Ishikawa (cell line): ENCODE measurements at regions not wholly inside any gene's neighbourhood (a gene's known extent, or its start where the extent isn't known, plus 50 kb on each side); places are given as distances from the start of the nearest gene placed in this dataset.

ENCODE experiments used
- CEBPB ChIP-seq: IDR thresholded peaks from 2 replicates; pipeline ENCODE4 v1.6.1; 2012
- CREB1 ChIP-seq: IDR thresholded peaks from 2 replicates; pipeline ENCODE4 v1.6.1; 2012; ENCODE audit warnings: low read depth
- EGR1 ChIP-seq: IDR thresholded peaks from 2 replicates; pipeline ENCODE4 v1.6.1; 2012
- EP300 ChIP-seq: IDR thresholded peaks from 2 replicates; pipeline ENCODE4 v1.6.1; 2012; ENCODE audit warnings: borderline replicate concordance
- FOXM1 ChIP-seq: IDR thresholded peaks from 2 replicates; pipeline ENCODE4 v1.6.1; 2012; ENCODE audit warnings: low read depth, borderline replicate concordance
- NFIC ChIP-seq: IDR thresholded peaks from 2 replicates; pipeline ENCODE4 v1.6.1; 2012
- RAD21 ChIP-seq: IDR thresholded peaks from 2 replicates; pipeline ENCODE4 v1.6.1; 2012; ENCODE audit warnings: low read depth
- REST ChIP-seq: IDR thresholded peaks from 2 replicates; pipeline ENCODE4 v1.6.1; 2012; ENCODE audit warnings: low read depth, mild to moderate bottlenecking
- TAF1 ChIP-seq: IDR thresholded peaks from 2 replicates; pipeline ENCODE4 v1.6.1; 2012; ENCODE audit warnings: low read depth, mild to moderate bottlenecking
- TCF12 ChIP-seq: IDR thresholded peaks from 2 replicates; pipeline ENCODE4 v1.6.1; 2012; ENCODE audit warnings: low read depth
- TEAD4 ChIP-seq: IDR thresholded peaks from 2 replicates; pipeline ENCODE4 v1.6.1; 2012
- YY1 ChIP-seq: IDR thresholded peaks from 2 replicates; pipeline ENCODE4 v1.6.1; 2012; ENCODE audit warnings: low read depth
- ZBTB7A ChIP-seq: IDR thresholded peaks from 2 replicates; pipeline ENCODE4 v1.6.1; 2012; ENCODE audit warnings: low read depth
- TF ChIP-seq, protein P1 (sequence below): IDR thresholded peaks from 2 replicates; pipeline ENCODE4 v1.6.1; 2012
- TF ChIP-seq, protein P2 (sequence below): IDR thresholded peaks from 2 replicates; pipeline ENCODE4 v1.6.1; 2012

DNA sequence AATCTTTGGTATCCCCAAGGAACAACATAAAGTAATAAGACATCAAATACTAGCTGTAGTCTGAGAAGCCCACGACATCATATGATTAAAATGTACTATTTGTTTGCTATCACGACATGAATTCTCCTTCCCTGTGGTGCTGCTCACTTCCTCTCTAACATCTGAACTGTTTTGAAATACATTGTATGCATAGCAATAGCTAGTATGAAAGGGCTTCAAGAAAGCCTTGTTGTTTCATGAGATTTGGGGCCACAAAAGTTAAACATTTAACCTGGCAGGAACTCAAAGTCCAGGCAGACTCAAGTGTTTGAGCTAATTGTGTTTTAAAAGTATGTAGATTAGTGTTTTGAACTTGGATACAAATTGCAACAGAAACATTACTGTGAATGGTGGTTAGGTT lies 237.4 kb upstream of the PTGER4 start:
- TF ChIP-seq TAF1 (no peak), EP300 (no peak), EGR1 (no peak), TEAD4 (no peak), REST (no peak), RAD21 (no peak), TCF12 (no peak), FOXM1 (no peak), NFIC (no peak), ZBTB7A (no peak), CEBPB (no peak), CREB1 (no peak), YY1 (no peak)
- TF ChIP-seq, protein P1, sequence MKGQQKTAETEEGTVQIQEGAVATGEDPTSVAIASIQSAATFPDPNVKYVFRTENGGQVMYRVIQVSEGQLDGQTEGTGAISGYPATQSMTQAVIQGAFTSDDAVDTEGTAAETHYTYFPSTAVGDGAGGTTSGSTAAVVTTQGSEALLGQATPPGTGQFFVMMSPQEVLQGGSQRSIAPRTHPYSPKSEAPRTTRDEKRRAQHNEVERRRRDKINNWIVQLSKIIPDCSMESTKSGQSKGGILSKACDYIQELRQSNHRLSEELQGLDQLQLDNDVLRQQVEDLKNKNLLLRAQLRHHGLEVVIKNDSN: no peak
- TF ChIP-seq, protein P2, sequence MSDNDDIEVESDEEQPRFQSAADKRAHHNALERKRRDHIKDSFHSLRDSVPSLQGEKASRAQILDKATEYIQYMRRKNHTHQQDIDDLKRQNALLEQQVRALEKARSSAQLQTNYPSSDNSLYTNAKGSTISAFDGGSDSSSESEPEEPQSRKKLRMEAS: no peak

- no peak for TF ChIP-seq EGR1
- TF ChIP-seq ZBTB7A: no peak
- no peak for TF ChIP-seq TCF12
- TF ChIP-seq TAF1: no peak
- no peak for TF ChIP-seq FOXM1
- TF ChIP-seq TEAD4: no peak
- TF ChIP-seq EP300: no peak
- no peak for TF ChIP-seq RAD21
- no peak for TF ChIP-seq REST
- TF ChIP-seq, protein P1: no peak
- no peak for TF ChIP-seq CEBPB
- TF ChIP-seq, protein P2: no peak
- no peak for TF ChIP-seq YY1
- no peak for TF ChIP-seq NFIC
- no peak for TF ChIP-seq CREB1
Measured at GRCh38 chr5:40441733-40442132, 238.0 kb upstream of the PTGER4 start.

- no peak for TF ChIP-seq CREB1
- TF ChIP-seq TAF1: no peak
- TF ChIP-seq FOXM1: no peak
- TF ChIP-seq ZBTB7A: no peak
- no peak for TF ChIP-seq REST
- no peak for TF ChIP-seq TEAD4
- TF ChIP-seq, protein P1: no peak
- no peak for TF ChIP-seq TCF12
- no peak for TF ChIP-seq NFIC
- TF ChIP-seq, protein P2: no peak
- no peak for TF ChIP-seq CEBPB
- no peak for TF ChIP-seq RAD21
- no peak for TF ChIP-seq EP300
- no peak for TF ChIP-seq YY1
Measured at GRCh38 chr5:40440746-40441145, 239.0 kb upstream of the PTGER4 start.

DNA sequence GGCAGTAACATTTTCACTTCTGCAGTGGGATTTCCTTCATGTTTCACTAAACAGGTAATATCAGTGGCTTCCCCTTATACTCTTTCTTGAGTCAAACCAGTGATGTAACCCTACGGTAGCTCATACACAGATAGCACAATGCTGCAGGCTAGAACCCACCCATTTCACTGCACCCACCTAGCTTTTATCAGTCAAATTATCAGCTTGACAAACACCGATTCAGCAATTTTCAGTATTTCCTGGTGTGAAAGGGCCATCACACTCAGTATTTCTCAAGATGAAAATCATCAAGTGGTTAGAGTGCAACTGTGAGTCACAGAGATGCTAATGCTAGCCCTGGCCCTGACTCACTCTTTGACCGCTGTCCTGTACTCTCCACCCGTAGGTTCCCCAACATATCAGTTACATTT lies 242.3 kb upstream of the PTGER4 start:
- TF ChIP-seq TEAD4: no peak
- TF ChIP-seq NFIC: no peak
- TF ChIP-seq ZBTB7A: no peak
- TF ChIP-seq TCF12: no peak
- no peak for TF ChIP-seq CEBPB
- TF ChIP-seq, protein P2: no peak
- TF ChIP-seq, protein P1: no peak
- no peak for TF ChIP-seq REST
- no peak for TF ChIP-seq YY1
- no peak for TF ChIP-seq RAD21
- no peak for TF ChIP-seq EGR1
- no peak for TF ChIP-seq CREB1
- TF ChIP-seq FOXM1: no peak
- no peak for TF ChIP-seq EP300
- no peak for TF ChIP-seq TAF1
